UCSD-AML1 (cell line): ENCODE measurements at regions not wholly inside any gene's neighbourhood (a gene's known extent, or its start where the extent isn't known, plus 50 kb on each side); places are given as distances from the start of the nearest gene placed in this dataset.
"Not testable (repeated sequence)": the region's sequence is repeated elsewhere in the genome, so short reads cannot be mapped to it uniquely, and the experiment has no call there.

ENCODE experiments used
- DNase-seq: peaks from one replicate; lab custom pipeline; 2025; ENCODE audit not compliant: unreplicated experiment; lab: John Stamatoyannopoulos, UW

DNA sequence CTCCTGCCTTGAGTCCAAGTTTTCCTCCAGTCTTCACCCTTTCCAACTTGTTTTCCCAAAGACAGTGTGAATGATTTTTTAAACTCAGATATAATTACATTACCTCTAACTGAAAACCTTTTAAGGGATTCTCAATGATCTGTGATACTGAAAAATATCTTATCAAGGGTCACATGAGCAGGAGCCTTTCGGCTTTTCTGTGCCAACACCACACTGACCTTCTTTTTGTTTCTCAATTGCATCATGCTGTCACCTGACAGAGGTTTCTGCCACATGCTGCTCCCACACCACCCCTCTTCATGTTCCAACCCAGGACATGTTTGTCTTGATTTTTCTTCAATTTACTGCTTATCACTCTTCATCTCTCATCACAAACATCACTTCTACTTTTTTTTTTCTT lies 820.0 kb downstream of the PRELID2 start:
- DNase-seq: no peak

DNA sequence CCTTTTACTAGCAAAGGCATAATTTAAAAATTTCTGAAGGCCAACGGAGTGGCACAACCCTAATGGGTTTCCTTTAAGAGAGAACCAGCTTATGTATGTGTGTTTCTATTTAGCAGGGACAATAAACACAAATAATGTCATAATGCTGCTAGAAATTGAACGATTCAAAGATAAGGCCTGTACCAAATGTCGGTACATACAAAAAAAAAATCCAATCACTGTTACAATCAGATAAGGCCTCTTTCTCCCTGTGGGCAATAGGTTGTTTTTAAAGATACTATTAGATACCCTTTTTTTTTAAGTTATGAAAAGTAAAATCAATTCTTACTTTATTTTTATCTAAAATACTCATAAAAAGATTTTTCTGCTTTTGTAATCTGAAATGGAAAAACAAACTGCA lies 821.0 kb downstream of the PRELID2 start:
- no peak for DNase-seq

DNA sequence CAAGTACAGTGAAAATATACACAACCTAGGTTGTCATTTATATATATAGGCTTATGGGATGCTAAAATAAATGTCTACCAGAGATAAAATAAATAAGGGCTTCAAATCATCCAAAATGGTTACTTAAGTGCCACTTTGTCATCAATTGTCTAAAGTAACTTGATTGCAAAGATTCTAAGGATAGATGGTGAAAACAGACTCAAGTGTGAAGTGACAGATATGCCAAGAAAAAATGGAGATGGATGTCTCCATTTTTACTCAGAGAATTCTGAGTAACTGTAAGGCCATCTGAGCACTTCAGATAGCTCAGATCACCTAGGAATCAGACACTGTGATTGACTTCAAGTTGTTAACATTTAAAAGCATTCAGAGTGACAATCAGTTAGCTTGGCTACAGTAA lies 824.3 kb downstream of the PRELID2 start:
- DNase-seq: no peak

DNA sequence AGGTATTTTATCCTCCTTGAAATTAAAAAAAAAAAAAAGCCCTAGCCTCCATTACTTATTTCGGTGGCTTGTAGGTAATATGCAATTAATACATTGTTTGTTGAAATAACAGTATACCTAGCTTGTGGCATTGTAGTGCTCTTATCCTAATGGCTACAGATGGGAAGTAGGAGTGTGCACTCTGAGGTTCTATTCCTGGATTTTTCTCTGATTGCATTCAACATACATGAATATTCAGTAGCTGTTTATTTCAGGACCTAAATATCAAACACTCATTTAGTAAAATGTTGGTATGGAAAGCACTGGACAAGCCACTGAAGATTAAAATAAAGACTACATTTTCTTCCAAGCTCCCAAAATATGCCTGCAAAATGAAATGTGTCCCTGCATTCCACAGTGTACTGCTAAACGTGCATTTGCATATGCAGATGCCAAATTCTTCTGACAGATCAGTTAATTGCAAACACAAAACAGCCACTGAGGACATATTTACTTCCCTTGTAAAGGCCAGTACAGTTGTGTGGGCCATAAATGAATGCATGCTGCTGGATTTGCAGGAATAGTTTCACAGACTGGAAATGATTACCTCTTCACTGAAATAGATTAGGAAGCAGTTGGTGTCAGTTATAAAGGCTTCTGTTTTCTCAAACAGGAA lies 826.1 kb downstream of the PRELID2 start:
- no peak for DNase-seq

DNA sequence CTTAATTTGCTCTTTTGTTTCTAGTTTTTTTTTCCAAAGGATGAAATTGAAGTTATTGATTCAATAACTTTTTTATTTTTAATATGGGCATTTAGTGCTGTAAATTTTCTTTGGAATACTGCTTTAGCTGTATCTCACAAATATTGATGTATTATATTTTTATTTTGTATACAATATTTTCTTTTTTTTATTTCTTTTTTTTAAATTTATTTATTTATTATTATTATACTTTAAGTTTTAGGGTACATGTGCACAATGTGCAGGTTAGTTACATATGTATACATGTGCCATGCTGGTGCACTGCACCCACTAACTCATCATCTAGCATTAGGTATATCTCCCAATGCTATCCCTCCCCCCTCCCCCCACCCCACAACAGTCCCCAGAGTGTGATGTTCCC lies 823.7 kb downstream of the KCTD16 start:
- not testable (repeated sequence) for DNase-seq

DNA sequence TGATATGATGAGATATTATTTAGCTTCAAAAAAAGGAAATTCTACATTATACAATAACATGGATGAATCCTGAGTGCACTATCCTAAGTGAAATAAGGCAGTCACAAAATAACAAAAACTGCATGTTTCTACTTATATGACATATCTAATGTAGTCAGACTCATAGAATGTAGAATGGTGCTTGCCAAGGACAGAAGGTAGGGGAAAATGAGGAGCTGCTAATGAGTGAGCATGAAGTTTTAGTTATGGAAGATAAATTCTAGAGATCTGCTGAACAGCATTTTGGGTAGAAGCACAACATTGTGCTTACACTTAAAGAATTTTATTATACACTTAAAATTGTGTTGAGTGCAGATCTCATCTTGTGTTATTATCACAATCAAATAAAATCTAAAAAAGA lies 812.4 kb downstream of the KCTD16 start:
- no peak for DNase-seq

DNA sequence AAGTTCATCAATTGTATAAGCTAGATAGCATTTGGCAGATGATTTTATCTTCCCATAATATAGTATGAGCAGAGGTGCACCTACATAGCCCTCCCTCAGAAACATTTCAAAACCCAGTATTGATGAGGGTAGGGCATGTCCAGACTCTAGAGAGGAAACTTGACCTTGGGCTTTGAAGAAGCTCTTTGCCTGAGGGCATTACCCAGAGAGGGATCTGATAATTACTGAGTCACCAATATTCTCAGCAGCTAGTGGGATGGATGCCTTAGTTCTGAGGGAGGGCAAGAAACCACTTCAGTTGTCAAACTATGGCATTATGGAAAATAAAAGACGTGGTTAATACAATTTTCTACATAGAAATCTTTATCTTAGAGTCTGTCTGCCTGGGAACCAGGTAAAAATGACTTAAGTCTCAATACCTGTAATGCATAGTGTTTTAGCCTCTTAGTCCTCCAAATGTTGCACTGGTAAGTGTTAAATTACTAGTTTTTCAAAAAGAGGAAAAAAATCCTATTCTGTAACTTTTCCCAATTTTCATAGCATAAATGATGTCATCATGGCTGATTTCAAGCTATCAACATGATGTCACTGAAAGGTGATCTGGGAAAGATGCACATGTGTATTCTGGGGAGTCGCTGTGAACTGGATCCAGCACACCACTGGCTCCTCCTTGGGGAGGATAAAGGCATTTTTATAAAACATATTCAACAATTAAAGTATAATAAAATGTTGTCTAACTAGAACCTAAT lies 809.0 kb downstream of the KCTD16 start:
- DNase-seq: no peak

DNA sequence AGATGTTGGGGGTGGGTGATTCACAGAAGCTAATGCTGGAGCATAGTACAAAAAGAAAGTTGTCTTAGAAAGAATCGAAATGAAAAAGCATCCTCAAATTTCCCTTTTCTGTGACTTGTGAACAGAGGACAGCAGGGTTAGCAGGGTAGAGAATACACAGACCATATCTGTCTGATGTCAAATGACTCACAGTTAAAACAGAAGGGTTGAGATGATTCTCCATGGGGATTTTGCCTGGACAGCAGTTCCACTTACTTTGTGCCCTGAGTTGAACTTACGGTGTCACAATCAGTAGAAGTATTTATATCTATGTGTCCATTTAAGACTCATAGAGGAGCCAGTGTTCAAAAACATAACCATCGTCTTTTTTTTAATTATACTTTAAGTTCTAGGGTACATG lies 801.6 kb downstream of the KCTD16 start:
- no peak for DNase-seq

DNA sequence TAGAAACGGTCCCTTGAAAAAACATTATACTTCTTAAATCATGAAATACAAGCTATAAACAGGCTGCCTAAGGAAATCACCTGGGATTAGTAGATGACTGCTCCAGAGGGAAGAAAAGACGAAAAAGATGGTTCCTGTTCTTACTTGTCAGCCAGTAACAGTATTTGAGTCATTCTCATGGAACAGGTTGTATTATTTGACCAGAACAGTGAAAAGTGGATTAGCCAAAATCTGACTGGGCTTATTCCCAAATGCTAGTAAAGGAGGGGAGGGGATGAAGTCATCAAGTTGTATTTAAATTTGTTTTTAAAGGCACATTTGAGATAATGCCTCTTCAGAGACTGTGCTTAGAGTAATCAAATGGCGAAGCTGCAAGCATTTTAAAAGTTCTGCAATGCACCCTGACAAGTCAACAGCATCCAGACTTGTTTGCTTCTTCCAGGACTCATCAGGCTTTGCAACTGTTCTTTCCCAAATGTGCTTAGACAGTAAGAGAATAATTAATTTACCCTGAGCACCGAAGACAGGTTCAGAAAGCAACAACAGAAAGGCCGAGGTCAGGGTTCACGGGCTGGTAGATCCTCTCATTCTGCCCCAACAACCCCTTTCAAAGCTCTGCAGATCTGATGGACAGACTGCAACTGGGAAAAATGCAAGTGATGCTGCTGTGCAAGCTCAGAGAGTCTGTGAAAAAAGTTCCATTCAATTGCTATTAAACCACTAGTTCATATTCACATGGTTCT lies 800.6 kb downstream of the KCTD16 start:
- DNase-seq: no peak

DNA sequence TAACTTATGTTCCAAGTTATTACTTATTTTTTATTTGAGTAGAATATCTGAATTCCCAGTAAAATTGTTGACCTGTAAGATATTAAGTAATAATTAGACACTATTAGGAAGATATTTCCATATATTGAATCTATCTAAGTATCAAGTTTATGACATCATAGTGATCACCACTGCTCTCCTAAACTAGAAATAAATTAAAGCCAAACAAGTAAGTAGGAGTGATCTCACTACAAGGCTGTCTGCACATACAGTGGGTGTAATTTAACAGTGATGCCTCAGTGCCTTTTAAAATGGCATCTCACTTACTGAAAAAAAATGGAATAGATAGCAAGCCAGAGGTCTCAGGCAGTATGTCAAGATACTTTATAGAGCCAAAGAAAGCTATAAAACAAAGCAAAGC lies 789.6 kb downstream of the KCTD16 start:
- DNase-seq: no peak

DNA sequence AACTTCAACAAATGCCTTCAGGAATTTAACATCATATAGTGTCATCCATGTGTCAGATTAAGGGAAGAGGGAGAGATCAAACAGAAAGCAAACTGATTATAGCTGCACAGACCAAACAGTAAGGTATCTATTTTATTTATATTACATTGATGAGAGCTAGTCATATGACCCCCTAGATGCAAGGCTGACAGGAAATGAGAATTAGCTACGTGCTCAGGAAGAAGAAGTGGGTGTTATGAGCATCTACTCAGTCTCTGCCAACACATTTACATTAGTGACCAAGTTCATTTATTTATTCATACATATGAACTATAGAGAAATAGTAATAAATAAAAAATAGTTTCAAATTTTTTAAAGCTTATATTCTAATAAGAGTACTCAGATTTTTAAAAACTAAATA lies 787.3 kb downstream of the KCTD16 start:
- DNase-seq: no peak

DNA sequence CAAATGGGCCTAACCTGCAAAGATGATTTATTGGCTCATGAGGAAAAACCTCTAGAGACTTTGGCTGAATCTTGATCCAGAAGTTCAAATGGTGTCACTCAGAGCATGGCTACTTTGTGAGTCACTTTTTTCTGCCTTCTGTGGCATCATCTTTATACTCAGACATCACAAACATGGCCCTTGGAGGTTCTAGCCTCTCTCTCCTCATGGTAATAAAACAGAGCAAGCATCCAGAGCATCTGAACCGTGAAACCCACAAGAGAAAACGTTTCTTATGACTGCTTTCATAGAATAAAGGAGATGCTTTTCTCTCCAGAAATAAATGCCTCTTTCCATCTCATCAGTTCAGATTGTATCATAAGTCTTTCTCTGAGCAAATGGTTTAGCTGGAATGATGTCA lies 780.3 kb downstream of the KCTD16 start:
- no peak for DNase-seq

DNA sequence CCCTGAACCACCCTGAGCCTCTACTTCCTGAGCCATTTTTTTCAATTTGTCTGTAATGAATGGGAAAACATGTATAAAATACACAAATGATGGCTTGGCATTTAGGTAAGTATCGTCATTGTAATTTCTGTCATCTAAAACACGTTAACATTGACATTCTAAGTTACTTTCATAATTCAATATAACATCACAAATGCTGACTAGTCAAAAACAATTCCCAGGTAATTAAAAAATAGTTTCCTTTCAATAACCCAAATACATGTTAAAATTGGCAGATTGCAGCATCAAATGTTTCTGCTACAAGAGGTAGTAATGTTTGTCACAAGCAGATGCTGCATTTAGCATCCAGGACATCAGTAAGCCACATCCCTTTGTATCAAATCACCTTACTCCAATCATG lies 776.4 kb downstream of the KCTD16 start:
- no peak for DNase-seq

DNA sequence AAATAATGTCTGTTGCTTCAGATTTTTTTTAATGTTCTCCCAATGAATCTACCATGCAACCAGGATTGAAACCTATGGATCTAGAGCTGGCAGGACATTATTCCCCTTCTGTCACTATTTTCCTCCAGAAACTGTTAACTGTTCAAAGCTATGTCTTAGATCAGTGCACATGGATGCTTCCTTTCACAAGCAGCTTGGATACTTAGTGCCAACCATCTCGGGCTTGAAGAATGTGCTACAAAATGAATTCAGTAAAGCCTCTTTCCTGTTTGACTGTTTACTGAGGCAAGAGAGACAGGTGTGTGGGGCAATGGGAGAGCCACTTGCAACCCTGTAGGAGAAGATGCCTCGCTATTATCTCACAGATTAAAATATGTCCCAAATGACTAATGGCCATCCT lies 774.8 kb downstream of the KCTD16 start:
- DNase-seq: no peak

DNA sequence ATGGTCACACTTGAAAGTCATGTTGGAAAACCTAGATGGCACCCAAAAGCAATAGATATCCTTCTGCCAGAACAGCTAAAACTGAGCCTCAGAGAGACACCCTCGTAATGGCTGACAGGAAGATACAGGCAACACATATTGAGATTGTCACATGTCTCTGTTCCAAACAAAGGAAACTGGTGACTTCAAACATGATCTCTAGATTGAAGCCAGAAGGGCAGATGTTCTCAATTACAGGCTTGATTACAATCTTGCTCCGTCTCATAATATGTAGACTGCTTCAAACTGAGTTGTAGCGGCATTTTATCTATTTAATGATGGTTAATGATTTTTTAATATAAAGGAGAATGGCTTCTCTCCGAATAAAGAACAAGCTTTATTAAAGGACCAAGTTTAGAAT lies 774.3 kb downstream of the KCTD16 start:
- DNase-seq: no peak

DNA sequence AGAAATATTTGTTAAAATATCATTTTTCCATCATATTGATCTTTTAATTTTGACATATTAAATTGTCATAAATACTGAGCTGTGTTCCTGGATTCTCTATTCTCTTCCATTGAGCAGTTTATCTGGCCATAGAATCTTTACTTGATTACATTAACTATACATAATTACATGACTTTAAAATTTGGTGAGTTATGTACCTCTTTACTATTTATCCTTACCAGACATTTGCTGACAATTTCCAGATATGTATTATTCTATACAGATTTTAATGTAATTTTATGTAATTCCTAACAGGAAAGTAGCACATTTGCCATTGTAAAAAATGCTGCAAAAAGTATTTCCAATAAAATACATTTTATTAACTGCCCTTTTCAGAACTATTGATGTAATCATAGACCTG lies 770.3 kb downstream of the KCTD16 start:
- no peak for DNase-seq

DNA sequence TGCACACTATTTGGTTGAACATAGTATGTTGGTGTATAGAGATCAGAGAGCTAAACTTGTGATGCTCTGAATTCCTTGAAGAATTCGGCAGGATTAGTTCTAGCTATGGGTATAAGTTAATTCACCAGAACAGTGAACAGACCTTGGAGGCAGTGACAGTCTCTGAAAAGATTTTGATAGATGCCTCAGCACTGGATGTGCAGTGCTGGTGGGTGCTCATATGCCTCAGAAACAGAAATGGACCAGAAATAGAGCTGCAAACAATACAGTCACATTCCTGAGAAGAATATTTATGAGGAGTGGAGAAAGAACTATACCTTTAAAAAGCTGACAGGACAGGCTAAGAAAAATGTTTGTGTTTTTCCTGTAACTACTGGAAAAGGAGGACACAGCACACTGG lies 747.7 kb downstream of the KCTD16 start:
- DNase-seq: no peak

DNA sequence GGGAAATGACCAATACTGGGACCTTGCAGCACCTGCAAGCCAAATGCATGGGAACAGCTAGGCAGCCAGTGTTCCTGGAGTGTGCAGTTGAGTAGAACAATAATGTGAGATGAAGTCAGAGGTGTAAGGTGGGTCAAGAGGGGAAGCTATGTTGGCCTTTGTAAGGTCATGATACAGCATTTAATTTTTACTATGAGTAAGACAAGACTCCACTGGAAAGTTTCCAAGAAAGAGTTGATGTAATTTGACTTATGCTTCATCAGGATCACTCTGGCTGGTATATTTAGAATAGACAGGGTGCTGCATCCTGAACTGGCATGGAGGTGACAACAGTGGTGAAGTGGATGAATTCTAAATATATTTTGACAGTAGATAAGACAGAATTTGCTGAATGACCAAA lies 744.8 kb downstream of the KCTD16 start:
- no peak for DNase-seq

DNA sequence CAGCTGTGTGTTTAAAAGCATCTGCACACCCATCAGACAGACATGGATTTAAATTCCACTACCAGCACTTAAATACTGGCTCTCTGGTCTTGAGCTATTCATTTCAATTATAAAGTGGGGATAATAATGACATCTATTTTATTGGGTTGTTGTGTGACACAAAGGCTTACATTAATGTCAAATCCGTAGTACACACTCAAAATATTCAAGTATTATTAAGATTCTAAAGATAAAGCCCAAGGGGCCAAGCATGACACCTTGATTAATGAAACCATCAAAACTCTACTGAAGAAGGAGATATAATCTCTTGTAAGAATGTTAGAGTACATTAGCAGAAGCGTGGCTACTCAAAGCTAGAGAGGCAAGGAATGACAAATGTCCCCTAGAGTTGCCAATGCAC lies 743.0 kb downstream of the KCTD16 start:
- no peak for DNase-seq

DNA sequence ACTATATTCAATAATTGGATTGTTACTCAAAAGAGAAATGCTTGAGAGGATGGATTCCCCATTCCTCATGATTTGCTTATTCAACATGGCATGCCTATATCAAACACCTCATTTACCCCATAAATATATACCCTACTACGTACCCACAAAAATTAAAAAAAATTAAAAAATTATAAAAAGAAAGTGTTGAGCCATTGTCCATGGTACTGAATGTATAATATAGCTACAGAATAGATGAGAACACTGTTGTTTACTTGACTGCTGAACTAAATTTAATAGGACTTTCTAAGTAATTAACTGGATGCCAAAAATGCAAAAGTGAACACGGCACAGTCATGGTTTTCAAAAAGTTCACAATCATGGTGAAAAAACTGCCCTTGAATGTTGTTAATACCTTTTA lies 725.8 kb downstream of the KCTD16 start:
- DNase-seq: no peak

DNA sequence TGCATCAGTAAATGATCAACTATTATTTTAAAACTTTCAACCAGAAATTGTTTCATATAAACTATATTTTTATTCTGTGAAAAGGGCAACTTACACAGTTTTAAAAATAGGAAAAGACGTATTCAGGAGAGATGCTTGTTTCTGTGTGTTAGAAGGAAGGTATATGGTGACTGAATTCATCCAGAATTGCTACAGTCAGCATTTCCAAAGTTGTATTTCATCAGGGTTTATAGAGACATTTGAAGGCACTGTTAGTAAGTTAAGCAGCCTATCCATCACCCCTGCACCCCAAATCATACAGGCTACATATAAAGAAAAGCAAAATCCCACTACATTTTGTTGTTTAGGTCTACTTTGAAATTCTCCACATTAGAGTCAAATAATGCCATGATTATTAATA lies 716.0 kb downstream of the KCTD16 start:
- DNase-seq: no peak

DNA sequence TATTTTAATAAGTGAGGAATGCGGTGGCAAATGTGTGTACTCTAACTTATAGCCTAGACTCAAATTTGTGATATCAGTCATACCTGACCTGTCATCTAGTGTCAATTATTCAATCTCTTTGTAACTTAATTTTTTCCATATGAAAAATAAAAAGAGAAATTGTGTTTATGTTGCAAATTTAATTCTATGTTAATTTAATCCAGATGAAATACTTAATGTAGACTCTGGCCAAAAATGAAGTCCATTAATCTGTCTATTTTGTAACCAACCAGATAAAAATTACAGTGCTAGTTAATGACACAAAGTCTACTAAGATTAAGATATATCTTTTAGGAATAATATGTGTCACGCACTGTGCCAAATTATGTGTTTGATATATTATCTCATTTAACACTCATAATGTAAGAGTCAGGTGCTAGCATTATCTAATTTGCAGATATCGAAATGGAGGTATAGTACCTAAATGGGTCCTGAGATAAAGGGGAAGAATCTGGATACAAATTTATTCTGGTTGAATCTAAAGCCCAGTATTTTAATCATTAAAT lies 712.1 kb downstream of the KCTD16 start:
- DNase-seq: no peak
